GM12872 (cell line): ENCODE measurements at regions not wholly inside any gene's neighbourhood (a gene's known extent, or its start where the extent isn't known, plus 50 kb on each side); places are given as distances from the start of the nearest gene placed in this dataset.

Experiments used
- CTCF ChIP-seq: IDR thresholded peaks from 3 replicates; pipeline ENCODE4 v1.5.1; 2011; ENCODE audit warnings: low read depth, mild to moderate bottlenecking, low read length, moderate library complexity; ENCODE audit not compliant: insufficient read depth

GRCh38 chr6:14981960-14982359 is 263.9 kb upstream of the JARID2 start:
- TF ChIP-seq CTCF: no peak

DNA sequence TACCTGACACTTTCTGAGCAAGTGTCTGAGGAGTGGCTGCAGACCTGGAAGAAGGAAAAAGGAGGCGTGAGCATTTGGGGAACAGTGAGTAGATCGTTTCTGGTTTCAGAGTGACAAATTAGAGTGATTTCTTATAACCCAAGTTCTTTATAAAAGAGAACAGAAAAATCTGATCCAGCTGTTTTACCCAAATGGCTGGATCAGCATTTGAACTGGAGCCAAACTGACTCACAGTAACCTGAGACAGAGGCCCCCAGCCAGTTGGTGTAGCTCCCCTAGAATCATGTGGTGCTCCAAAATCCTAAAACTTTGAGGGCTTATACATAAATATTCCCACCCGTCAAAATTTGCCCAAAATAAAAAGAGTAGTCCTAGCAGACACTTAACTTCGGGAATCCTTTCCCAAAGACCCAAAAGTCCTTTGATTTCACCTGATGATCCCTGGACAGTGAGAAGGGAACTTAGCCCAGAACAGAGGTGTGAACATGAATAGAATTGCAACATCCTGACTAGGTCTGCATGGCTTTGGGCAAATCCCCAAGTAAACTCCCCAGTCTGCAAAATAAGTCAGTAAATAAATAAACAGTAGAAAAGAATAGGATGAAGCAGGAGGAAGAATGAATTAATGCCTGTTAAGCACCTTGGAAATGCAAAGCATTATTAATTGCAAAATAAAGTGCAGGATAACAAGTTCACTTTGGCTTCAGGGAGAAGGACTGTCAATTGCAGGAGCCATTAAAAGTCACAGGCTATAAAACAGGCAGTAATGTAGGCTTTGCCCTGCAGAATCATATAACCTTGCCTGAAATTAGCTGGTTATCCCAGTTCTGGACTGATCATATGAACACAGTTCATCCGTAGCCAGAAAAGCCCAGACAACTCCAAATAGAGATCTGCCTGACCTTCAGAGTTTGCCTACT is 262.0 kb upstream of the JARID2 start:
- TF ChIP-seq CTCF: no peak

GRCh38 chr6:14984519-14984853 is 261.4 kb upstream of the JARID2 start:
- TF ChIP-seq CTCF: no peak

DNA sequence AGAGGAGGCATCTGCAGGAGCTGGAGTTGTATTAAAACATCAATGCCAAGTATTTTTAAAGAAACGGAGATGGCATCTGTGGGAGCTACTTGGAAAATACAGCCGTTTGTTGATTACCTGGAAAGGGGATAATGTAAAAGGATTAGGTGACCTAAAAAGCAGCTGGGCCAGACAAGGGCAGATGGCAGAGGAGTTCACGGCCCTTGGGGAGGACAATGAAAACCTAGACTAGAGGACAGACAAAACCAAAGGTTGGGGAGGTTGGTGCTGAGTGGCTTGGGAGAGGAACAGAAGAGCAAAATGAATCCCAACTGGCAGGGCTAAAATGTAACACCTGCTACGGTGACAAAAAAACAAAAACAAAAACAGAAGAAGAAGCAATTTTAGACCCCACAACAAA is 260.5 kb upstream of the JARID2 start:
- TF ChIP-seq CTCF: no peak

DNA sequence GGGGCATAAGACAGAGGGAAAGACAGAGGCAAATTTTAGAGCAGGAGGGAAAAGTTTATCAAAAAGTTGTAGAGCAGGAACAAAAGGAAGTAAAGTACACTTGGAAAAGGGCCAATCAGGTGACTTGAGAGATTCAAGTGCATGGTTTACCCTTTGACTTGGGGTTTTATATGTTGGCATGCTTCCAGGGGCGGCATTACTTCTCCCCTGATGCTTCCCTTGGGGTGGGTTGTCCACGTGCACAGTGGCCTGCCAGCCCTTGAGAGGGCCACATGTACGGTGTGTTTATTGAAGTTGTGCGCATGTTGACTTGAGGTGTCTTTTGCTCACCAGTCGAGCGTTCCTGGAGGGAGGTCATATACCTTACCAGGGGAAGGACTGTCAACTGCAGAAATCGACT is 259.5 kb upstream of the JARID2 start:
- TF ChIP-seq CTCF: no peak

DNA sequence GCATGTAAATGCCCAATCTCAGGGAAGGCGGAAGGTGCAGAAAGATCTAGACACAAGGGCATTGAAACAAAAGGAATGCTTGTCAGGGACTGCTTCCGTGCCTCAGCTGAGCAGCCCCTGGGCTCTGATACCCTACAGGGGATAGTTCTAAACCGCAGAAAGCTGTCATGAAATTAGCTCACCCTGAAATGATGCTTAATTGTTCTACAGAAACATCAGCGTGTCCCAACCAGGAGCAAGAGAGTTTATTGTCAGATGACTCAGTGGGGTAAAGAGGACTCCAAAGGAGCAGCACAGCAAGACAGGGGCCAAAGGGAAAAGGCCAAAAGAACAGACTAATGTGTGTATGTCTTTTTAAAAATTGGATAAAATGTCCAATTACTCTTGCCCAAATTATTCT is 258.4 kb upstream of the JARID2 start:
- TF ChIP-seq CTCF: no peak

DNA sequence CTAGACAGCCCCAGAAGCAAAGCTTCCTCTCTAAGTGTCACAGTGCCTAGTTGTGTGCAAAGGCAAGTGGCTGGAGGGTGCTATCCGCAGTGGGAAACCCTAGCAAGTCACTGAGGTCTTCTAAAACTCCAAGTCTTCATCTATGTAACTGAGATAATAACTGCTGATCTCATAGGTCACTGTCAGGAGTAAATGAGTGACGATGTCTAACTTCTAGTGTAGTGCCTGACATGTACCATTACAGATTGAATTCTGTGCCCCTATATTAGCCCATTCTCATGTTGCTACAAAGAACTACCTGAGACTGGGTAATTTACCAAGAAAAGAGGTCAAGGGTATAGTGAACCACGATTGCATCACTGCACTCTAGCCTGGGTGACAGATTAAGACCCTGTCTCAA is 253.5 kb upstream of the JARID2 start:
- no peak for TF ChIP-seq CTCF
